PC-9 (cell line): ENCODE measurements at regions not wholly inside any gene's neighbourhood (a gene's known extent, or its start where the extent isn't known, plus 50 kb on each side); places are given as distances from the start of the nearest gene placed in this dataset.

Experiments
- BruUV-seq: library from RNA; stranded (reverse); fragments of 400-500 nt; replicated peaks from 2 replicates; lab custom pipeline; 2021; lab: Mats Ljungman, UMichigan
- CTCF ChIA-PET: fragments of 300-600 bp; sonication (Branson Sonifier 250); formaldehyde crosslinking; loops from one replicate; lab custom pipeline; 2022; ENCODE audit warnings: antibody characterized with exemption; lab: Charles Lee
- POLR2A ChIA-PET: fragments of 300-600 bp; sonication (Branson Sonifier 250); formaldehyde crosslinking; loops from one replicate; lab custom pipeline; 2022; ENCODE audit warnings: antibody characterized with exemption; ENCODE audit not compliant: unreplicated experiment; lab: Charles Lee
- DNase-seq, 2 experiments: peaks; one replicate each; pipeline versions ENCODE4 v3.0.0 to v3.0.0-alpha.2; 2015 to 2022; ENCODE audit warnings: mixed read lengths in 1 of 2
- H2AFZ ChIP-seq: fragments of 200-600 bp; sonication (generic); 2 replicates; pipeline ENCODE4 v1.8.1; 2017; ENCODE audit warnings: antibody characterized with exemption
- H3F3A ChIP-seq: fragments of 200-600 bp; sonication (generic); 2 replicates; pipeline ENCODE4 v1.8.1; 2017; ENCODE audit warnings: antibody characterized with exemption, mild to moderate bottlenecking, low read depth; ENCODE audit not compliant: insufficient read depth
- H3K27ac ChIP-seq: fragments of 200-600 bp; sonication (generic); 2 replicates; pipeline ENCODE4 v1.6.1; 2016; ENCODE audit warnings: mixed run types
- H3K27me3 ChIP-seq: fragments of 200-600 bp; sonication (generic); 2 replicates; pipeline ENCODE4 v1.6.1; 2016; ENCODE audit warnings: low read depth, mixed run types; ENCODE audit not compliant: insufficient read depth
- H3K36me3 ChIP-seq: fragments of 200-600 bp; sonication (generic); 2 replicates; pipeline ENCODE4 v1.6.1; 2016; ENCODE audit warnings: low read depth, mixed run types
- H3K4me1 ChIP-seq: fragments of 200-600 bp; sonication (generic); replicated peaks from 2 replicates; pipeline ENCODE4 v1.6.1; 2016; ENCODE audit warnings: mixed run types; ENCODE audit not compliant: insufficient read depth
- H3K4me2 ChIP-seq: fragments of 200-600 bp; sonication (generic); 2 replicates; pipeline ENCODE4 v1.6.1; 2017; ENCODE audit warnings: mixed run types
- H3K4me3 ChIP-seq: fragments of 200-600 bp; sonication (generic); 2 replicates; pipeline ENCODE4 v1.6.1; 2016; ENCODE audit warnings: mixed run types
- H3K79me2 ChIP-seq: fragments of 200-600 bp; sonication (generic); 2 replicates; pipeline ENCODE4 v1.6.1; 2017; ENCODE audit warnings: low read depth, mixed run types
- H3K9me2 ChIP-seq: fragments of 200-600 bp; sonication (generic); 2 replicates; pipeline ENCODE4 v1.8.1; 2017; ENCODE audit warnings: mild to moderate bottlenecking; ENCODE audit not compliant: insufficient read depth
- H3K9me3 ChIP-seq: fragments of 200-600 bp; sonication (generic); 2 replicates; pipeline ENCODE4 v1.8.1; 2016; ENCODE audit warnings: low read depth; ENCODE audit not compliant: insufficient read depth
- H4K20me1 ChIP-seq: fragments of 200-600 bp; sonication (generic); 2 replicates; pipeline ENCODE4 v1.8.1; 2017; ENCODE audit not compliant: insufficient read depth
- CTCF ChIP-seq: fragments of 200-600 bp; sonication (generic); conservative IDR thresholded peaks from 2 replicates; pipeline ENCODE4 v1.6.1; 2017; ENCODE audit warnings: mixed run types, antibody characterized with exemption, mild to moderate bottlenecking, moderate library complexity
- EZH2 ChIP-seq: fragments of 200-600 bp; sonication (generic); IDR thresholded peaks from 2 replicates; pipeline ENCODE4 v1.8.0; 2017; ENCODE audit warnings: antibody characterized with exemption, low read depth
- intact Hi-C: fragments of 100-400 bp; cut with micrococcal nuclease; formaldehyde crosslinking; loops from one replicate; pipeline ENCODE4 v1.10.0; 2022; ENCODE audit not compliant: unreplicated experiment

GRCh38 chr1:219837994-219838294, 90.4 kb downstream of the SLC30A10 start:
- Histone ChIP-seq H3K4me2 (no peak overlapping the region), H3K4me1 (no peaks in the 10 kb centered on the region), H3K4me3 (no peak overlapping the region), H3K9me2 (no peaks in the 10 kb centered on the region), H4K20me1 (no peaks in the 10 kb centered on the region), H3K79me2 (no peaks in the 10 kb centered on the region), H3F3A (no peaks in the 10 kb centered on the region), H3K36me3 (no peaks in the 10 kb centered on the region), H3K27me3 (no peaks in the 10 kb centered on the region), H3K27ac (no peak overlapping the region), H2AFZ (no peak overlapping the region), H3K9me3 (no peaks in the 10 kb centered on the region)
- ChIA-PET POLR2A (no interaction called here), CTCF (no interaction called here)
- peak; percentile 17; the same call in 1 of the 2 replicates for TF ChIP-seq CTCF
- TF ChIP-seq EZH2: no peak
- BruUV-seq: no TSS peak
- DNase-seq: no peak
- intact Hi-C loops: loop anchor here (5.0 kb wide), 1 partner anchor 134 kb away; no protein-coding TSS in a partner anchor

GRCh38 chr1:219837274-219837993, 90.9 kb downstream of the SLC30A10 start:
- no TSS peak for BruUV-seq
- H3K27ac ChIP-seq: no peak overlapping the region
- H2AFZ ChIP-seq: no peak overlapping the region
- H3K4me3 ChIP-seq: no peak overlapping the region
- H3F3A ChIP-seq: no peaks in the 10 kb centered on the region
- no peaks in the 10 kb centered on the region for H3K9me2 ChIP-seq
- no peaks in the 10 kb centered on the region for H3K79me2 ChIP-seq
- no peaks in the 10 kb centered on the region for H3K4me1 ChIP-seq
- ChIA-PET CTCF (no interaction called here), POLR2A (no interaction called here)
- no peak overlapping the region for H3K4me2 ChIP-seq
- no peaks in the 10 kb centered on the region for H4K20me1 ChIP-seq
- no peaks in the 10 kb centered on the region for H3K36me3 ChIP-seq
- peak; percentile 81 for TF ChIP-seq CTCF
- no peak for TF ChIP-seq EZH2
- no peaks in the 10 kb centered on the region for H3K9me3 ChIP-seq
- H3K27me3 ChIP-seq: no peaks in the 10 kb centered on the region
- peak in 1 of 2 experiments; percentile 8 for DNase-seq
- intact Hi-C loops: loop anchor here (5.0 kb wide), 1 partner anchor 135 kb away; no protein-coding TSS in a partner anchor

GRCh38 chr1:219834314-219834917, 93.9 kb downstream of the SLC30A10 start:
- Histone ChIP-seq H3K27me3 (no peaks in the 10 kb centered on the region), H2AFZ (no peak overlapping the region), H3K36me3 (no peaks in the 10 kb centered on the region), H3K9me3 (no peaks in the 10 kb centered on the region), H3K79me2 (no peaks in the 10 kb centered on the region), H3K9me2 (no peaks in the 10 kb centered on the region), H3K4me1 (no peaks in the 10 kb centered on the region), H3F3A (no peaks in the 10 kb centered on the region), H3K4me2 (no peak overlapping the region), H4K20me1 (no peaks in the 10 kb centered on the region), H3K4me3 (no peak overlapping the region), H3K27ac (no peak overlapping the region)
- no TSS peak for BruUV-seq
- no peak for TF ChIP-seq CTCF
- no peak for TF ChIP-seq EZH2
- intact Hi-C loops: no loop called here
- ChIA-PET CTCF (no interaction called here), POLR2A (no interaction called here)
- no peak for DNase-seq
